ENCODE measurements at regions not wholly inside any gene's neighbourhood (a gene's known extent, or its start where the extent isn't known, plus 50 kb on each side); places are given as distances from the start of the nearest gene placed in this dataset.

DNA sequence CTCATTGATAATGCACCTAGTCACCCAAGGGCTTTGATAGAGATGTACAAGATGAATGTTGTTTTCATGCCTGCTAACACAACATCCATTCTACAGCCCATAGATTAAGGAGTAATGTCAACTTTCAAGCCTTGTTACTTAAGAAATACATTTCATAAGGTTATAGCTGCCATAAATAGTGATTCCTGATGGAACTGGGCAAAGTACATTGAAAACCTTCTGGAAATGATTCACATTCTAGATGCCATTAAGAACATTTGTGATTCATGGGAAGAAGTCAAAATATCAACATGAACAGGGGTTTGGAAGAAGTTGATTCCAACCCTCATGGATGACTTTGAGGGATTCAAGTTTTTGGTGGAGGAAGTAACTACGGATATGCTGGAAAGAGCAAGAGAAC lies 135.2 kb downstream of the TLE3 start:
- DNase-seq = no peak

DNA sequence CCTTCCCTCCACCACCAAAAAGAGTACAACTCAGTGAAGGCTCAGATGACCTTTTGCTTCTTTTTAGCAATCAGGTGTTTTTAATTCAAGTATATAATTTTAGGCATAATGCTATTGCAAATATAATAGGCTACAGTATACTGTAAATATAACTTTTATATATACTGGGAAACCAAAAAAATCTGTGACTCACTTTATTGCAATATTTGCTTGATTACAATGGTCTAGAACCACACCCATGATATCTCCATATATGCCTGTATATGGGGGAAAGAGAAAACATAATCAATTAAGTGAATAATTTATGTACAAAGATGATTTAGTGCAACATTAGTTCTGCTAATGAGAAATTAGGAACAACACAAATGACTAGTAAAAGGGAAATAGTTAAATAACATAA lies 134.3 kb downstream of the TLE3 start:
- no peak for DNase-seq

DNA sequence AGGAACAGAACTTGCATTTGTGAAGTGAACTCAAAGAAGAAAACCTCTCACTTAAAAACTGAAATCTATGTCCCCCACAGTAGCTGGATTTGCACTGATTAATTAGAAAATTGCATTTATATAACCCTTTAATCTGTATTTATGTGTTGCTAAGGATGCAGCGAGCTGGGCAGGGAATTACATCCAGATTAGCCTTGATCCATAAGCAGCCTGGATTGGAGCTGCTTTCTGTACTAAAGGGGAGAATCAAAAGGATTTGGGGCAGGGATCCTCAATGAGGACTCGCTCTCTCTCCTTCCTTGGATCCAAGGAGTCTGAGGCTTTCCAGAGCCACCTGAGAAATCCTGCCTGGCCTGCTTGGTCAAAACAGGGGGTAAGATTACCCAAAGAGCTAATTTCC lies 125.9 kb downstream of the TLE3 start:
- DNase-seq = no peak

DNA sequence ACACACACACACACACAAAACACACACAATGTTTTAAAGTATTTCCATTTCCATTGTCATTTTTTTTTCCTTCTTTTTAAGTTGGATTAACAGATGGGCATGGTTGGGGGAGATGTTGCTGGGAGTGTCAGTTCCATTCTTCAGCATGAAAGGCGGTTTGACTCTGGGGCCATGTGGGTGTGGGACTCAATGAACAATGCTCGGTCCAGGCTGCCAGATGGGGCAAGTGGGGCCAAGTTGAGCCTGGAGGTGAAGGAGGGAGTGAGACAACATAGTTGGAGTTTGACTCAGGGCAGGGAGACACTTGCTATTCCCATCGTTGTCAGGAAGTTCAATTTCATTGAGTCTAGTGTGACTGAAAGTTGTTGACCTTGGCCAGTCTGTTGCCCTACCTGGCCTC lies 125.3 kb downstream of the TLE3 start:
- no peak for DNase-seq

DNA sequence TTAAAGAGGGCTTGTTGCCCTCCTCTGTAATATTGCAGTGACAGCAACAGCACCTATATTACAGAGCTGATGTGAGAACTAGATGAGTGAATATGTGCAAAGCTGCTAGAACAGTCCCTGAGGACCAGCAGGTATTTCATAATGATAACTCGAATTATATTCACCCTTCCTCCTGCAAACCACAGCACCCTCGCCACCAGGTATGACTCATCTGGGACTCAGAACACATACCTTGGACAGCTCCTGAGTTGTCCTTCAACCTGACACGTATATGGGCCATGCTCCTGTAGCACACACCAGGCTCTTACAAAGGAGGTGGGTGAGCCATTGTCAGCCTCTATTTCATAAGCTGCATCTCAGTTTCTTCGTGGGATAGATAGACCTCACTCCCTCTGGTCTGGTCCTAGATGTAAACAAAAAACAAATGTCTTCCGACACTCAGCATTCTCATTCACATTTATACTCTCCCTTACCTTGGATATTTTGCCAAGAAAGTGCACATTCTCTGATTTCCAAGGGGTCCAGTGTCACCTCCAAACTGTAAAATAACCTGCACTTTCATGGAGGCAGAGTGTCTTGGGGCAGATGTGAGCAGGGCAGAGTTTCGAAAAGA lies 124.5 kb downstream of the TLE3 start:
- DNase-seq = no peak

DNA sequence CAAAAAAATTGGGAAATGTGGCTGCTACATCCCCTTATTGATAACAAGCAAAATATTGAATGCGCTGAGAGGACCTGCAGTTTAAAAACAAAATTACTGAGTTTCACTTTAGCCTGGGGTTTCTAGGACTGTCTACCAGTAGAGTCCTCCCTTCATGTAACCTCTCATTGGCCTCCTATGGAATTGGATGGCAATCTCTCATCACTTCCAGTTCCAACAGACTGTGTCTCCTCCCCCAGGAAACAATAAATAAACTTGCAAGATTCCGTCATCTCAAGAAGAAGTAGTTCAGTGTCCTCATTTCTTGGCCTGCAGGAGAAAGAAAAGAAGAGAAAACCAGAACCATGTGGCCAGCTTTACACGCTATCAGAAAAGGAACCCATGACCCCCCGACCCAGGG lies 123.8 kb downstream of the TLE3 start:
- no peak for DNase-seq

DNA sequence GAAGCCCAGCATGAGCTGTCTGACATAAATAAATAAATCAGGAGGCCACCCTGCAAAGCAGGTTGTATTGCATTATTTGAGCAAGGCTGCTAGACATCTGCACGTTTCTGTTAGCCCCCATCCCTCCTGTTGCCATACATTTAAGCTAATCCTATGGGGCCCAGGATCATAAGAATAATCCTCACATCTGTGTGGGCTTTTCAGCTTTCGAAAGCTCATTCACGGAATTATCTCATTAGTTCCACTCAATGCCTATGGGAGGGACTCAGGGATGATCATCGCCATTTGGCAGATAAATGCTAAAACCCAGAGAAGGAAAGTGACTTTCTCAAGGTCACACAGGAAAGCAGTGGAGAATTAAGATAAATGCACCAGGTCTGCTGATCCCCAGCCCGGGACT lies 123.4 kb downstream of the TLE3 start:
- DNase-seq = no peak

DNA sequence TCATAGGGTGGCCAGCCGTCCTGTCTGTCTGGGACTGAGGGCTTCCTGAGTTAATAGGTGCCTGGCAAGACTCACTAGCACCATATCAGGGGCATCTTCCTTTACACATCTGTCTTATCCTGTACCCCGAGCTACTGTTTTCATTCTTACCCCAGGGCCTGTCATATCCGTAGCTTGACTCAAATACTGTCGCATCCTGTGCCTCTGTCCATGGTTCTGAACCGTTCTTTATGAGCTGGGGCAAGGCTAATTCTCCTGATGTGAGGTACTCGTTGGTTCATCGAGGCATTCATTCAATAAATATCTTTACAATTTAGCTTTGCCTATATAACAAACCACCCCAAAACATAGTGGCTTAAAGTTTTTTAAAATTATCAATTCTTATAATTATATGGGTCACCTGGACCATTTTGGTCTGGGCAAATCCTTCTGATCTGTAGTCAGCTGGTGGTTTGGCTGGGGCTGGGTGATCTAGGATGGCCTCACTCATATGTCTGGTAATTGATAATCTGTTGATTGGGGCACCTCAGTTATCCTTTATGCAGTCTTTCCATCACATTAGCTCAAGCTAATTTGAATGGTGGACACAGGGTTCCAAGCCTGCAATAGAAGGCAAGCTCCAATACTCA lies 121.2 kb downstream of the TLE3 start:
- peak; percentile 5 for DNase-seq

DNA sequence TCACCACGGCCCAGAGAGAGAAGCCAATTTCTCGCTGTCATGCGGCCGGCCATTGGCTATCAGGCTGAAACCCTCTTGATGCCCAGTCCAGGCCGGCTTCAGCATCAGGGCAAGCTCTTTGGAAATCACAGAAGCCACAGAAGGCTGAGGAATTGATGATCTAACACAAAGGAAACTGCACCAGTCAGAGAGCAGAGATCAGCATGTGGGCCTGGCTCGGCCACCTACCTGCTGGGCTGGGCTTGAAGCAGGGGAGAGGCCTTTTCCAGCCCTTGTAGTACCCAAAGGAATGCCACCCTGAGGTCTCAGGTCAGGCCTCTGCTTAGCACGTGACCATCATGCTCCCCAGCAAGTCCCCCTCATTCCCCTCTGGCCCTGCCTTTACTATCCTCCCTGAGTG lies 119.1 kb downstream of the TLE3 start:
- no peak for DNase-seq

DNA sequence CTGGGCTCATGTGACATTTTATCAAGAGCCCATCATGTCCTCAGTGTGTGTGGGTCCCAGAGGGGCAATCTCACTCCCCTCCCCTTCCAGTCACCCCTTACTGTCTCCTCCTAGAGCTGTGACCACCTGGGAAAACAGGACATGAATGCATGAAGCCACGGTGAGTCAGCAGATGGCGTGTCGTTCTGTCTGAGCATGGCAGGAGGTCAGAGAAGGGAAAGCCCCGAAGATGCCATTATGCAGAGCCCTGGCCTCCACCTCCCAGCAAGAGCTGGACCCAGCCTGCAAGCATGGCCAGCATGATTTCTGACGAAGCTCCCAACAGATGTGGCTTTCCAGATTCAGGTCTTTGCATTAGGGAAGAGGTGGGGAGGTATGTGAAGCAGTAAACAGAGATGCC lies 118.5 kb downstream of the TLE3 start:
- no peak for DNase-seq

DNA sequence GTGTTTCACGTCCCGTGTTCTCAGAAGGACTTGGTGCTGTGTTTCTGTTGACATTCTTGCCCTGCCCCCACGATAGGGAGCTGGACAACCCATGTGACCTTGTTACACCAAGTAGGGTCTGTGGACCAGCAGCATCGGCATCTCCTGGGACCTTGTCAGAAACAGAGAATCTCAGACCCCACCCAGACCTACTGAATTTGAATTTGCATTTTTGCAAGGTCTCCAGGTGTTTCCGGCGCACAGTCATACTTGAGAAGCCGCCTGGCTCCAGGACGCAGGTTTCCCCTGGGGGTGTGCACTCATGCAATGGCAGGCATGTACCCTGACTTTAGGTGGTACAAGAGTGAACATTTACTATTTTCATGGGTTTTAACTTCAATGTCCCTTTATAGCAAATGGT lies 117.9 kb downstream of the TLE3 start:
- DNase-seq = no peak

DNA sequence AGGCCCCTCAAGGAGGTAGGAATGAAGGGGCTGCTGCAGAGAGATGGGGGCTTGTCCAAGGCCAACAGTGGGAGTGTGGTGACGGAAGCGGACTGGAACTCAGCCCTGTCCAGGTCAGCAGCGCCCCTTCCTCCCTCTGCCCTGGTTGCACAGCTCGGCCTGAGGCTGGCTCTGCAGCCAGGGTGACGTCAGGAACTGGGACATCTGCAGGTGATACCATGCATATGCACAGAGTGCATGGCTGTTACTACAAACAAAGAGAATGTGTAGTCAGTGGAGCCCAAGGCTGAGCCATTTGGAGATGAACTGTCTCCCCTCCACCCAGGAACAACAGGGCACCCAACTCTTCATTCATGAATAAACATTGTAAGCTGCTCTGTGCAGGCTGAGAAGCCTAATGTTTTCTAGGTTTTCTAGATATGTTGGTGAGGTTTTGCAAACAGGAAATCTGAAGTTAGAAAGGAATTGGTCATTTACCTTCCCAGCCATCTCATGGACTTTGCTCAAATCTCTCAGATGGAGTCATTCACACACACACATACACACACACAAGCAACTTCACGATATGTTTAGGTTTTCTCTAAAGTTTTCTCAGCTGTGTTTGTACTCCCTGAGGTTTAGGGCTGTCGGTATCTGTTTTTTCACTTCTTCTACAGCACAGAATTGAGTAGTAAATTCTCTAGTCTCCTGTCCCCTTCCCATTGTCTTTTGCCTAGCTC lies 117.2 kb downstream of the TLE3 start:
- no peak for DNase-seq

DNA sequence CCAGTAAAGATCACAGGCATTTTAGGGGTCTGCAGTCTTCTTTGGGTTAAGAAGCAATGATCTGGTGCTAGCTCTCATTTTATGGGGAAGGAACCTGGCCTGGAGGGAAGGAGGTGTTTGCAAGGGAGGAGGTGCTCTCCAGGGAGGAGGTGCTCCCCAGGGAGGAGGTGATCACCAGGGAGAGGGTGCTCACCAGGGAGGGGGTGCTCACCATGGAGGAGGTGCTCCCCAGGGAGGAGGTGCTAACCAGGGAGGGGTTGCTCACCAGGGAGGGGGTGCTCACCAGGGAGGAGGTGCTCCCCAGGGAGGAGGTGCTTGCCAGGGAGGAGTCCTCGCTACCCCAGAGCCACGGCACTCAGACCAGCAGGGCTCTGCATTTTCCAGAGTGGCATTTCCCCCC lies 115.7 kb downstream of the TLE3 start:
- no peak for DNase-seq

DNA sequence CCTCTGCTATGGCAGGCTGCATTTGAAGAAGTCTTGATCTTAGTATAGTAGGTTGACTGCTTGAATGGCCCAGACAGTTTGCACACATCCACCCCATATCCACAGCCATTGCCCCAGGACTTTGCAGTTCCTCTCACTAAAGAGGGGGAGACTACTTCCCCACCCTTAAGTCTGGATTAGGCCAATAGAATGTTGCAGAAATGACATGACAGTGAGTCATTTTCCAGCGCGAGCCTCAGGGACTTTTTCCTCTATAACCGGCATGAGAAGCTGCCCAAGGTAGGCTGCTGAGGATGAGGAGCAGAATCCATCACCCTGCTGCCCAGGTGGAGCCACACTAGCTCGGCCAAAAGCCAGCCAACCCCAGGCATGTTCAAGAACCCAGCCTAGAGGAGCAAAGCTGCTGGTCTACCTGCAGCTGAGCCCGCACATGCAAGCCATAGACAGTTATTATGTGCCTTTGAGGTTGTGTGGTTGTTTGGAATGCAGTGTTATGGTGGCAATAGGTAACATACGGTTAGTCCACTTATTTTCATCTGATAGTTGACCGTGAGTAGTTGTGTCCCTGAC lies 113.9 kb downstream of the TLE3 start:
- DNase-seq = no peak

DNA sequence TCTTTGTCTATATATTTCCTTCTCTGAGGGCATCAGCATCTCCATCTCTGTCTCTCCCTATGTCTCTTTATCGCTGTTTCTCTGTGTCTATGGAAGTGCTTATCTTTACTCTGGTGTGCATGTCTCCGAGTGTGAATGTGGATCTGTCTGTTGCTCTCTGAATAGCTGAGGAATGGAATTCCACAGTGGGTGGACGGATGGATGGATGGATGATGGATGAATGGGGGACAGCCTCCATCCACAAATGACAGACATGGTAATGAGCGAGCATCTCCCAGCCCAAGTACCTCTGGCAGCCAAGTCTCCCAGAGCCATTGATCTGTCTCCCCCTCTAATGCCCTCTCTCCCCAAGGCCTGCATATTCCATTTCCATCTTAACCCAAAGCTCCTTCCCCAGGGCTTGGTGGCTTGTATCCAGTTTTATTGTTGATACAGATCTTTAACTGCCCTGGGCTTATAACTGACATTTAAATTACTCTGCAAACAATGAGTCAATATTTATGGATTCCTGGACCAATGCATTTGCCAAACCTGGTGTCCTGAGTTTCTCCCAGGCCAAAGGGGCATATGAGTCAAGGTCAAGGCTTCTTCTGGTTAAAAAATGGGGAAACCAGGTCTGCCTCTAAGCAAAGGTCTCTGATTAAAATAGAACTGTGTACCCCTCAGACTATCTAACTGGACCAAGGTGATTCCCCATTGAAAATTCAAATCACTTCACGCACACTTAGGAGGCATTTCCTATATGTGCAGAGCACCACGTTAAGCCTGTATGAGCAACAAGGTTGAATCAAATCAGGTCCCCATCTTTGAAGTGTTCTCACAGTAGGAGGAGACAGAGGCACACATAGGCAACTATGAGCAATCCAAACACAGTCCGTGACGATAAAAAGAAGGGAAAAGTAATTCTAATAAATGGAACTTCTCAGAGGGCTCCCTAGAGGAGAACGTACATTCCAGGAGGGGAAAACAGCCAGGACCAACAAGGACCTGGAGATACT lies 109.9 kb downstream of the TLE3 start:
- no peak for DNase-seq

DNA sequence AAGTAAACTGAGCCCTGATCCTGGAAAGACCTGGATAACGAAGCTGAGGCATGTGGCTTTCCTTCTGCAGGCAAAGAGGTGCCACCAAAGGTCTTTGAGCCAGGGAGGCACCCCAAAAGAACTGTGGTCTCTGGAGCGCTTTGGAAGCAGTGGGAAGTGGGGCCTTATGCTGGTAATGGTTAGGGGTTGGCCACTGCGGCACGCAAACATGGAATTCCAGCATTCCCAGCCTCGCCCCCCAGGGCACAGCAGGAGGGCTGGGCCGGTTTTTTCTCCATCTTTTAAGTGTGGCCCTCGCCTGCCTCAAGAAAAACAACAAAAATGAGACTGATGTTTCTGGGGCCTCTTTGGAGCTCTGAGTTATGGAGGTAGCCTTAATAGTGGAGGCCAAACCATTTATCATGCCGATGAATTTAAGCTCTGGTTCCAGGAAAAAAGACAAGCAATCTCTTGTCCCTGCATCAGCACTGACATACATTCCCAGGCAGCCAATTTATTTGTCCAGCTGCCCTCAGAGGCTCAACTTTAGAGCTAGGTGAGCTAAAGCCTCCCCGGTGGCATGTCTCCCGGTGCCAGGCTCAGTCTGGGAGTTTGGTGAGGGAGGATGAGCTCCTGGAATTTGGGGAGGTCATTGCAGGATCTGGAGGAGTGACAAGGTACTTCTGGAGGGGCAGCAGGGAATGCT lies 109.0 kb downstream of the TLE3 start:
- DNase-seq = no peak

DNA sequence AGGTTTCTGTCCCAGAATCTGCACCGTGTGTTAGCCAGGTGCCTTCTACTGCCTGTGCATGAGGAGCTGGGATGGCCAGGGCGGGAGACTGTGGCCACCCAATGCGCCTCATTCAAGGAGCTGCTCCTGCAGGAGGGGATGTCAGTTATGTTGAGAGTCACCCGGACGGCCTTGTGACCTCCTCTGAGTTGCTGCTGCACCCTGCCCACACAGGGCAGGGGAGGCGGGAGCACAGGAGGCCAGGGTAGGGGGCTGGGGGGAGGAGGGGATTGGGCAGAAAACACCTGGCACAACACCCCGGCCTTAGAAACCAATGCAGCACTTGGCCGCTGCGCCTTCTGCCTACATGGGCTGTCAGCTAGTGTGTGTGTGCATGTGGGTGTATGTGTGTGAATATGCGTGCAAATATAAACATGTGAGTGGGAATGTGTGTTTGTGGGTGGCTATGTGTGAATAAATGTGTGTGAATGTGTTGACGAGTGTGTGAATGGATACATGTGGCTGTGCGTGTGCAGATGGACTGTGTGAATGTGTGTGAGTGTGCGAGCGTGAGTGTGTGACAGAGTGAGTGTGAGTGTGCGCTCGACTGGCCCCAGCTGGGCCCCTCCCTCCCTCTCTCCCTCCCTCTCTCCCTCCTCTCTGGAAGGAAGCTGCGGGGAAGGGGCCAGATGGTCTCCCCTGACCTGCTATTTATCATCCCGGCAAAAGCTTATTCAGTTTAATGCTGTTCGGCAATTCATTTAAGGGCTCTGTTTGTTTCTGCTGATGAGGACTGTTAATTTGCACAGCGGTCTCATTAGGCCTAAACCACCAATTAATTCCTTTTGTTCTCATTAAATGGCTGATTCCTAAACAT lies 106.9 kb downstream of the TLE3 start:
- DNase-seq = no peak

DNA sequence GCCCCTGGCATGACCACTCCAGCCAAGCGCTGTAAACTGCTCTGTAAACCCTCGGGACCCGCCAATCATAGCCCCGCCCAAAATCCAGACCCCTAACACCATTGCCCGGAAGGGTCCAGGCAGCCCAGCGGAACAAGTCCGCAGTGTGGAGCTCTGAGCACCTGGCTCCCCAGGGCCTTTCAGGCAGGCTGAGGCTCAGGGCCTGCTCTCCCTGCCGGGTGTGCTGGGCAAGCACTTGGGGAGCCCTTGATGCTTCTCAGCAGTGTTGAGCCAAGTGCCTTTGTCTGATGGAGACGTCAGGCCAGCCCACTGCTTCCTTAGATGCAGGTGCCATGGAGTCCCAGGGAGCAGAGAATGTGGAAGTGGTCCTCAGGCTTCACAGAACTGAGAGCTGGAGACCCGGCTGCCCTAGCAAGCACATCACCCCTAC lies 106.2 kb downstream of the TLE3 start:
- no peak for DNase-seq

DNA sequence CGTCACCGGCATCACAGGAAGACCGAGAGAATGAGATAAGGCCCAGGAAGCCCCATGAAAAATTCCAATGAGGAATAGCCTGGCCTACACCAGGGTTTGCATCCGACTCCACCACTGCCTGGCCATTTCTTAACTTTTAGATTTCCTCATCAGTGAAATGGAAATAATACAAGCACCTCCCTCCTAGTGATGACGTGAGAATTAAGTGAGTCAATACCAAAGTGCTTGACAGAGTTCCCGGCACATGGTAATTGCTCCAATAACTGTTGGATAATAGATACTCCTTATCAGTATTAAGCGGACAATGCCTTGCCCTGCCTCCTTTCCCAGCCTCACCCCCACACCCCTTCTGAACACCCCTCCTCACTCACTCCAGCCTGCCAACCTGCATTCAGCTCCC lies 105.4 kb downstream of the TLE3 start:
- no peak for DNase-seq

DNA sequence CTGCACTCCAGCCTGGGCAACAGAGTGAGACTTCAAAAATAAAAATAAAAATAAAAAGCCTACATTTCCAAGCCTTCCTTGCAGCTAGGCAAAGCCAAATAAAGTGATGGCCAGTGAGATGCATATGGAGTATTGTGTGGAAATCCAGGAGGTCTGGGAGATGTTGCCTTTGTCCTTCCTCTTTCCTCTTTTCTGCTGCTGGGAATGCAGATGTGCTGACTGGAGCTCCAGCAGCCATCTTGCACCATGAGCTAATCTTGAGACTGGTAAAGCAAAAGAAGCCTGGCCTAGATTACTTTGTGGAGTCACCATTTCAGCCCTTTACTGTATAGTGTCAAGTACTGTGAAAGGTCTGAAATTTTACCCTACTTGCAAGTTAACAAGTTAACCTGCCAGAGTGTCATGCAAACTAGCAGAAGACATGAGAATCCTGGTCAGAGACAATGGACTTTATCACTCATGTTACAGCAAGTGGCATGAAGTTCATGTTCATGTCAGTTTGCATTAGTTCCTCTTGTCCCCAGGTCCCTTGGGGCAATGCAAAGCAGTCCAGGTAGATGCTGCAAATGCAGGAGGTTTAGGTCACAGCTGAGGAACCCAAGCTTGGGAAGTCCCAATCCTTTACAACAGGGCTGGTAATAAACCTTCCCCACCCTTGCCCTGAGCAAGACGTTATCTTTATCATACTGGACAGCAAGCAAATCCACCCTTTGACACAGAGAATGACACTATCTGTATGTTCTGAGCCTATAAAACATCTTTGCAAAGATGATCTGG lies 103.1 kb downstream of the TLE3 start:
- no peak for DNase-seq
